Endothelial cell of umbilical vein (primary cell): ENCODE measurements at regions not wholly inside any gene's neighbourhood (a gene's known extent, or its start where the extent isn't known, plus 50 kb on each side); places are given as distances from the start of the nearest gene placed in this dataset.

Source experiments
- BruUV-seq: library from RNA; stranded (reverse); fragments of 400-500 nt; replicated peaks from 2 replicates; lab custom pipeline; 2021; lab: Mats Ljungman, UMichigan
- CTCF ChIA-PET: fragments of 300-600, 350-600 bp; sonication (Branson Sonifier 250); formaldehyde crosslinking; loops from one replicate; lab custom pipeline; 2021; ENCODE audit warnings: antibody characterized with exemption, inconsistent platforms; lab: Charles Lee
- POLR2A ChIA-PET: fragments of 300-600, 350-600 bp; sonication (Branson Sonifier 250); formaldehyde crosslinking; loops from one replicate; lab custom pipeline; 2021; ENCODE audit warnings: antibody characterized with exemption, inconsistent platforms; lab: Charles Lee
- DNase-seq: peaks from one replicate; pipeline ENCODE4 v3.0.0-alpha.2; 2011; ENCODE audit warnings: low read depth, low spot score
- FAIRE-seq: peaks from 2 replicates; lab custom pipeline; 2011; peaks lifted over from hg19 to GRCh38; lab: Jason Lieb, UNC
- H2AFZ ChIP-seq: 2 replicates; pipeline ENCODE4 v1.6.0; 2012; ENCODE audit warnings: low read depth, low read length, control low read depth, inconsistent platforms
- H3K27ac ChIP-seq: 2 replicates; pipeline ENCODE4 v1.5.1; 2011; ENCODE audit warnings: low read depth, mild to moderate bottlenecking, control low read depth, low read length, moderate library complexity; ENCODE audit not compliant: insufficient read depth
- H3K27me3 ChIP-seq, 2 experiments: 2 replicates each; pipeline versions ENCODE4 v1.6.0 to v1.6.1; 2011; ENCODE audit warnings: low read length in 2 of 2, mixed read lengths in 1 of 2; ENCODE audit not compliant: control insufficient read depth in 2 of 2, insufficient read depth in 2 of 2
- H3K36me3 ChIP-seq, 2 experiments: 2 replicates in 1 of 2; 3 replicates in 1 of 2; pipeline ENCODE4 v1.5.1; 2011; ENCODE audit warnings: low read length in 2 of 2, mild to moderate bottlenecking in 1 of 2, moderate library complexity in 1 of 2; ENCODE audit not compliant: control insufficient read depth in 2 of 2, insufficient read depth in 2 of 2; ENCODE audit errors: extremely low read depth in 1 of 2
- H3K4me1 ChIP-seq: 3 replicates; pipeline ENCODE4 v1.5.1; 2011; ENCODE audit warnings: mild to moderate bottlenecking, low read length; ENCODE audit not compliant: control insufficient read depth, insufficient read depth; ENCODE audit errors: extremely low read depth
- H3K4me2 ChIP-seq: 2 replicates; pipeline ENCODE4 v1.6.1; 2011; ENCODE audit warnings: low read length, control low read depth, mixed read lengths; ENCODE audit not compliant: insufficient read depth
- H3K4me3 ChIP-seq, 3 experiments: fragments of 200-600 bp in 1 of 3; sonication (generic), shearing (Covaris generic) in 1 of 3; replicated peaks in 1 of 3; 2 replicates each; pipeline ENCODE4 v1.5.1; 2011 to 2016; ENCODE audit warnings: control low read depth in 3 of 3, low read length in 3 of 3, mild to moderate bottlenecking in 2 of 3, inconsistent platforms in 1 of 3, low read depth in 1 of 3, moderate library complexity in 1 of 3; ENCODE audit not compliant: insufficient read depth in 1 of 3
- H3K79me2 ChIP-seq: 2 replicates; pipeline ENCODE4 v1.6.0; 2012; ENCODE audit warnings: low read length, inconsistent platforms; ENCODE audit not compliant: control insufficient read depth, insufficient read depth
- H3K9ac ChIP-seq: replicated peaks from 2 replicates; pipeline ENCODE3; 2011; ENCODE audit warnings: low read length, control low read depth; ENCODE audit not compliant: insufficient read depth; ENCODE audit errors: extremely low read depth
- H3K9me1 ChIP-seq: replicated peaks from 3 replicates; pipeline ENCODE4 v1.6.0; 2011; ENCODE audit warnings: mild to moderate bottlenecking, low read length; ENCODE audit not compliant: control insufficient read depth, insufficient read depth; ENCODE audit errors: extremely low read depth
- H3K9me3 ChIP-seq: replicated peaks from 2 replicates; pipeline ENCODE4 v1.5.1; 2012; ENCODE audit warnings: low read length, inconsistent platforms; ENCODE audit not compliant: control insufficient read depth, insufficient read depth
- H4K20me1 ChIP-seq: replicated peaks from 2 replicates; pipeline ENCODE3; 2011; ENCODE audit warnings: mild to moderate bottlenecking, low read length; ENCODE audit not compliant: control insufficient read depth, insufficient read depth; ENCODE audit errors: extremely low read depth
- EZH2 ChIP-seq: IDR thresholded peaks from 2 replicates; pipeline ENCODE4 v1.6.1; 2012; ENCODE audit warnings: borderline replicate concordance, low read depth, mild to moderate bottlenecking, moderate library complexity, low read length, inconsistent platforms; ENCODE audit not compliant: severe bottlenecking
- FOS ChIP-seq: IDR thresholded peaks from 2 replicates; pipeline ENCODE4 v1.6.1; 2011; ENCODE audit warnings: mild to moderate bottlenecking, low read length, moderate library complexity, borderline replicate concordance; ENCODE audit not compliant: insufficient read depth
- GATA2 ChIP-seq: IDR thresholded peaks from 2 replicates; pipeline ENCODE4 v1.7.0; 2011; ENCODE audit warnings: low read depth, mild to moderate bottlenecking, moderate library complexity, mixed read lengths, low read length; ENCODE audit not compliant: insufficient read length, insufficient read depth
- JUN ChIP-seq: IDR thresholded peaks from 2 replicates; pipeline ENCODE4 v1.6.1; 2011; ENCODE audit warnings: borderline replicate concordance, low read depth; ENCODE audit not compliant: insufficient read length, insufficient read depth
- MAX ChIP-seq: IDR thresholded peaks from 2 replicates; pipeline ENCODE4 v1.6.1; 2011; ENCODE audit not compliant: insufficient read depth, insufficient read length
- MYC ChIP-seq: IDR thresholded peaks from one replicate; pipeline ENCODE4 v1.6.1; 2011; ENCODE audit warnings: mild to moderate bottlenecking, low read depth, low read length
- POLR2A ChIP-seq: IDR thresholded peaks from 2 replicates; pipeline ENCODE4 v1.6.1; 2012; ENCODE audit warnings: low read depth, mild to moderate bottlenecking, control low read depth, low read length
- POLR2AphosphoS5 ChIP-seq: IDR thresholded peaks from 2 replicates; pipeline ENCODE4 v1.6.1; 2012; ENCODE audit warnings: low read depth, mild to moderate bottlenecking, control low read depth, low read length, moderate library complexity; ENCODE audit not compliant: insufficient read depth
- dilution Hi-C: fragments of 300-500 bp; cut with MboI; formaldehyde crosslinking; loops from one replicate; pipeline ENCODE4 v1.15.0; 2019; ENCODE audit warnings: low sequenced_read_pairs; ENCODE audit not compliant: extremely low pct_ligation_motif_present
- intact Hi-C: fragments of 100-400 bp; cut with micrococcal nuclease; formaldehyde crosslinking; loops from one replicate; pipeline ENCODE4 v1.10.0; 2022
- TF ChIP-seq, protein P1 (sequence below), 2 donors: IDR thresholded peaks; 1 replicate in 1 of 2; 2 replicates in 1 of 2; pipeline ENCODE4 v1.5.1; 2011; ENCODE audit warnings: low read length in 2 of 2, mild to moderate bottlenecking in 2 of 2, moderate library complexity in 2 of 2, control low read depth in 1 of 2, inconsistent platforms in 1 of 2, low read depth in 1 of 2; ENCODE audit not compliant: insufficient read depth in 1 of 2; ENCODE audit errors: extremely low read depth in 1 of 2

GRCh38 chr10:108410236-108410635 is 1245.7 kb upstream of the SORCS1 start:
- FAIRE-seq, result no peak

More at GRCh38 chr10:108410236-108410635, 1245.7 kb upstream of the SORCS1 start:
- dilution Hi-C loops (no loop called here), intact Hi-C loops (no loop called here)
- ChIA-PET CTCF (no interaction called here), POLR2A (no interaction called here)
- Histone ChIP-seq H4K20me1 (no peaks in the 10 kb centered on the region), H3K36me3 (no peaks in the 10 kb centered on the region), H3K27me3 (no peaks in the 10 kb centered on the region), H3K4me1 (no peaks in the 10 kb centered on the region), H3K9ac (no peak overlapping the region), H3K79me2 (no peaks in the 10 kb centered on the region), H3K4me3 (no peak overlapping the region), H3K27ac (no peak overlapping the region), H3K4me2 (no peak overlapping the region), H3K9me3 (no peaks in the 10 kb centered on the region), H3K9me1 (no peaks in the 10 kb centered on the region), H2AFZ (no peak overlapping the region)
- TF ChIP-seq EZH2 (no peak), JUN (no peak), POLR2AphosphoS5 (no peak), FOS (no peak), MYC (no peak), GATA2 (no peak), POLR2A (no peak), MAX (no peak)
- TF ChIP-seq, protein P1, sequence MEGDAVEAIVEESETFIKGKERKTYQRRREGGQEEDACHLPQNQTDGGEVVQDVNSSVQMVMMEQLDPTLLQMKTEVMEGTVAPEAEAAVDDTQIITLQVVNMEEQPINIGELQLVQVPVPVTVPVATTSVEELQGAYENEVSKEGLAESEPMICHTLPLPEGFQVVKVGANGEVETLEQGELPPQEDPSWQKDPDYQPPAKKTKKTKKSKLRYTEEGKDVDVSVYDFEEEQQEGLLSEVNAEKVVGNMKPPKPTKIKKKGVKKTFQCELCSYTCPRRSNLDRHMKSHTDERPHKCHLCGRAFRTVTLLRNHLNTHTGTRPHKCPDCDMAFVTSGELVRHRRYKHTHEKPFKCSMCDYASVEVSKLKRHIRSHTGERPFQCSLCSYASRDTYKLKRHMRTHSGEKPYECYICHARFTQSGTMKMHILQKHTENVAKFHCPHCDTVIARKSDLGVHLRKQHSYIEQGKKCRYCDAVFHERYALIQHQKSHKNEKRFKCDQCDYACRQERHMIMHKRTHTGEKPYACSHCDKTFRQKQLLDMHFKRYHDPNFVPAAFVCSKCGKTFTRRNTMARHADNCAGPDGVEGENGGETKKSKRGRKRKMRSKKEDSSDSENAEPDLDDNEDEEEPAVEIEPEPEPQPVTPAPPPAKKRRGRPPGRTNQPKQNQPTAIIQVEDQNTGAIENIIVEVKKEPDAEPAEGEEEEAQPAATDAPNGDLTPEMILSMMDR (IDR thresholded peaks at IDR 0.05; ENCODE audit: extremely low read depth in 1 of 2, insufficient read depth in 1 of 2, low read depth in 1 of 2, low read length in 2 of 2), result no peak
- BruUV-seq, result no TSS peak
- no peak for DNase-seq
